ENCODE measurements at regions not wholly inside any gene's neighbourhood (a gene's known extent, or its start where the extent isn't known, plus 50 kb on each side); places are given as distances from the start of the nearest gene placed in this dataset.
"Not testable (repeated sequence)": the region's sequence is repeated elsewhere in the genome, so short reads cannot be mapped to it uniquely, and the experiment has no call there.

DNA sequence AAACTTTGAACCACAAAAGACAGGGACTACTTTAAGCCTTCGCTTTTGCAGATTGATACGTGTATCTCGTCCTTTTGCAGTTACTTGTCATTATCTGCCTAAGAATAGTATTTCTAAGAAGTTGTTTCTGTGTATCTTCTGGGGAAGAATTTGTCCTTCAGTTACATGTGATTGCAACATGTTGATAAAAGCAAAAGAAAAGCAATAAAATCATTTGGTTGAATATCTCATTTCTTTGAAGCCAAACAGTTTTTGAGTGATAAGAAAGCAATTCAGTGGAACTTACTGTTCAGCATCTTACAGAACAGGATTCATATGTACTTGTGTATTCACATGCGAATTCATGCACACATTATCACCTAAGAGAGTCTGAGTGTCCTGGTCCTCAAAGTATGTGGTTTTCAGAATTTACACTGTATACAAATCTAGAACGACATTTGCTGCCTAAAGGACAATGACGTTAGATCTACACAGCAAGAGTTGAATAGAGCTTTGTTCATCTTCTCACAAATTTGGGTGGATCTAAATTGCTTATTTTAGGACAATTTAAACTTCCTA lies 66.7 kb upstream of the MRPS6 start:
- DNase-seq, result no peak
- peaks cover 6% of the 10 kb centered on the region for H3K4me1 Mint-ChIP-seq
- H3K27ac Mint-ChIP-seq, result no peak overlapping the region
- no peak overlapping the region for H3K4me3 Mint-ChIP-seq
- POLR2A ChIA-PET, result no interaction called here
- ATAC-seq (ENCODE audit: low read depth), result no peak
- H3K27me3 Mint-ChIP-seq, result no peaks in the 10 kb centered on the region
- H3K36me3 Mint-ChIP-seq, result peaks cover 14% of the 10 kb centered on the region
- peaks cover 20% of the 10 kb centered on the region for H3K9me3 Mint-ChIP-seq

GRCh38 chr21:34004974-34005373 lies 68.4 kb upstream of the MRPS6 start:
- H3K27me3 Mint-ChIP-seq, result no peaks in the 10 kb centered on the region
- ATAC-seq (ENCODE audit: low read depth), result no peak
- no peak overlapping the region for H3K4me3 Mint-ChIP-seq
- no peak overlapping the region for H3K27ac Mint-ChIP-seq
- H3K9me3 Mint-ChIP-seq, result peaks cover 15% of the 10 kb centered on the region
- peaks cover 7% of the 10 kb centered on the region for H3K36me3 Mint-ChIP-seq
- DNase-seq, result no peak
- peaks cover 6% of the 10 kb centered on the region for H3K4me1 Mint-ChIP-seq
- POLR2A ChIA-PET, result no interaction called here

- Mint-ChIP-seq H3K9me3 (peaks cover 14% of the 10 kb centered on the region), H3K4me1 (peaks cover 3% of the 10 kb centered on the region), H3K4me3 (no peak overlapping the region), H3K27me3 (no peaks in the 10 kb centered on the region), H3K36me3 (peaks cover 7% of the 10 kb centered on the region), H3K27ac (no peak overlapping the region)
- POLR2A ChIA-PET, result no interaction called here
- DNase-seq, result no peak
- ATAC-seq (ENCODE audit: low read depth), result no peak
Observed at GRCh38 chr21:34004013-34004938, 69.1 kb upstream of the MRPS6 start.

DNA sequence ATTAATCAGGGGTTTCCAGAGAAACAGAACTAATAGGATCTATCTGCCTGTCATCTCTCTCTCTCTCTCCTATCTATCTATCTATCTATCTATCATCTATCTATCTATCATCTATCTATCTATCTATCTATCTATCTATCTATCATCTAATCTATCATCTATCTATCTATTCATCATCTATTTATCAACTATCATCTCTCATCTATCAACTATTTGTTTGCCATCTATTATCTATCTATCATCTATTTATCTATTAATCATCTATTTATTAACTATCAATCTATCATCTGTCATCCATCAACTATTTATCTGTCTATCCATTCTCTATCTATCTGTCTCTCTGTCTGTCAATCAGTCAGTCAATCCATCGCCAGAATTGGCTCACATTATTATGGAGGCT lies 70.0 kb upstream of the MRPS6 start:
- DNase-seq, result no peak
- no peak overlapping the region for H3K4me3 Mint-ChIP-seq
- H3K27ac Mint-ChIP-seq, result no peak overlapping the region
- POLR2A ChIA-PET, result no interaction called here
- peaks cover 8% of the 10 kb centered on the region for H3K4me1 Mint-ChIP-seq
- H3K36me3 Mint-ChIP-seq, result peaks cover 4% of the 10 kb centered on the region
- no peak for ATAC-seq (ENCODE audit: low read depth)
- no peaks in the 10 kb centered on the region for H3K27me3 Mint-ChIP-seq
- peaks cover 9% of the 10 kb centered on the region for H3K9me3 Mint-ChIP-seq

- no peak for DNase-seq
- no peak for ATAC-seq (ENCODE audit: low read depth)
- POLR2A ChIA-PET, result no interaction called here
- H3K36me3 Mint-ChIP-seq, result peaks cover 12% of the 10 kb centered on the region
- H3K9me3 Mint-ChIP-seq, result peaks cover 10% of the 10 kb centered on the region
- no peak overlapping the region for H3K27ac Mint-ChIP-seq
- H3K4me1 Mint-ChIP-seq, result peaks cover 14% of the 10 kb centered on the region
- H3K27me3 Mint-ChIP-seq, result no peaks in the 10 kb centered on the region
- H3K4me3 Mint-ChIP-seq, result no peak overlapping the region
Observed at GRCh38 chr21:34000375-34000774, 73.0 kb upstream of the MRPS6 start.

DNA sequence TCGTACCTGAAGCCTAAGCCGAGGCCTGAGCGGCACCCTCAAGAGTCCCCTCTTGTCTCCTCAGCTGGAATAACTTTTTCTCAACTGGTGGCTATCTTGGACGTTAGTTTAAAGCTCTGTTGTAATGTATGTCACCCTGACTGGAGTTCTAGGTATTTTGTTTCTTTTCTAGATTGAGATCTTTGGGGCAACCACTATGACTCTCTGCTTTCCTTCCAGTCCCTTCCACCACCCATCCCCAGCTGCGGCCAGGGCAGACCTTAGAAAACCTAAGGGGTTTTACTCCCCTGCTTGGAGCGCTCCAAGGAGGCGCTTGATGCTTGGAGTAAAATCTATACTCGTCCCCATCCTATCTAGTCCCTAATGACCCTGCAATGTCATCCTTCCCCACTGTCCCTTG lies 74.6 kb upstream of the MRPS6 start:
- no peak for DNase-seq
- Mint-ChIP-seq H3K27me3 (no peaks in the 10 kb centered on the region), H3K4me3 (no peak overlapping the region), H3K9me3 (peaks cover 10% of the 10 kb centered on the region), H3K4me1 (peaks cover 17% of the 10 kb centered on the region), H3K36me3 (peaks cover 14% of the 10 kb centered on the region), H3K27ac (no peak overlapping the region)
- no peak for ATAC-seq (ENCODE audit: low read depth)
- POLR2A ChIA-PET, result interaction anchor here (0.5 to 1.4 kb wide), 2 partner anchors 50 to 67 kb away, joined by 3 to 8 read pairs; no protein-coding TSS in a partner anchor

- Mint-ChIP-seq H3K9me3 (peaks cover 10% of the 10 kb centered on the region), H3K4me3 (no peak overlapping the region), H3K27me3 (no peaks in the 10 kb centered on the region), H3K27ac (no peak overlapping the region), H3K4me1 (peaks cover 21% of the 10 kb centered on the region), H3K36me3 (peaks cover 18% of the 10 kb centered on the region)
- DNase-seq (no peak), ATAC-seq (ENCODE audit: low read depth) (peak; percentile 89)
- POLR2A ChIA-PET, result interaction anchor here (0.5 to 1.4 kb wide), 2 partner anchors 50 to 66 kb away, joined by 3 to 8 read pairs; no protein-coding TSS in a partner anchor
Observed at GRCh38 chr21:33998402-33998801, 75.0 kb upstream of the MRPS6 start.

DNA sequence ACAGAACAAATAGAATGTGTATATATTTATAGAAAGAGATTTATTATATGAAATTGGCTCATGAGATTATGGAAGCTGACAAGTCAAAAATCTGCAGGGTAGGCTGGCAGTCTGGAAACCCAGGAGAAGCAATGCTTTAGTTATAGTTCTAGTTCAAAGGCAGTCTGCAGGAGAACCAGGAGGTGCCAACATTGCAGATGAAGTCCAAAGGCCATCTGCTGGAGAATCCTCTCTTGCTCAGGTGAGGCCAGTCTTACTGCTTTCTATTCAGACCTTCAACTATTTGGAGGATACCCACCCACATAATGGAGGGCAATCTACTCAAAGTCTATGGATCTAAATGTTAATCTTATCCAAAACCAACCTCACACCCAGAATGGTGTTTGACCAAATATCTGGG lies 75.9 kb upstream of the MRPS6 start:
- POLR2A ChIA-PET, result no interaction called here
- DNase-seq, result no peak
- Mint-ChIP-seq H3K9me3 (peaks cover 5% of the 10 kb centered on the region), H3K4me3 (no peak overlapping the region), H3K27me3 (no peaks in the 10 kb centered on the region), H3K36me3 (peaks cover 16% of the 10 kb centered on the region), H3K4me1 (peaks cover 22% of the 10 kb centered on the region), H3K27ac (no peak overlapping the region)
- ATAC-seq (ENCODE audit: low read depth), result no peak

GRCh38 chr21:33994373-33994772 lies 78.8 kb upstream of the ATP5PO start:
- H3K4me1 Mint-ChIP-seq, result peaks cover 24% of the 10 kb centered on the region
- H3K27me3 Mint-ChIP-seq, result no peaks in the 10 kb centered on the region
- POLR2A ChIA-PET, result no interaction called here
- no peak overlapping the region for H3K27ac Mint-ChIP-seq
- peaks cover 24% of the 10 kb centered on the region for H3K36me3 Mint-ChIP-seq
- no peak for DNase-seq
- H3K9me3 Mint-ChIP-seq, result peaks cover 10% of the 10 kb centered on the region
- no peak overlapping the region for H3K4me3 Mint-ChIP-seq
- no peak for ATAC-seq (ENCODE audit: low read depth)

DNA sequence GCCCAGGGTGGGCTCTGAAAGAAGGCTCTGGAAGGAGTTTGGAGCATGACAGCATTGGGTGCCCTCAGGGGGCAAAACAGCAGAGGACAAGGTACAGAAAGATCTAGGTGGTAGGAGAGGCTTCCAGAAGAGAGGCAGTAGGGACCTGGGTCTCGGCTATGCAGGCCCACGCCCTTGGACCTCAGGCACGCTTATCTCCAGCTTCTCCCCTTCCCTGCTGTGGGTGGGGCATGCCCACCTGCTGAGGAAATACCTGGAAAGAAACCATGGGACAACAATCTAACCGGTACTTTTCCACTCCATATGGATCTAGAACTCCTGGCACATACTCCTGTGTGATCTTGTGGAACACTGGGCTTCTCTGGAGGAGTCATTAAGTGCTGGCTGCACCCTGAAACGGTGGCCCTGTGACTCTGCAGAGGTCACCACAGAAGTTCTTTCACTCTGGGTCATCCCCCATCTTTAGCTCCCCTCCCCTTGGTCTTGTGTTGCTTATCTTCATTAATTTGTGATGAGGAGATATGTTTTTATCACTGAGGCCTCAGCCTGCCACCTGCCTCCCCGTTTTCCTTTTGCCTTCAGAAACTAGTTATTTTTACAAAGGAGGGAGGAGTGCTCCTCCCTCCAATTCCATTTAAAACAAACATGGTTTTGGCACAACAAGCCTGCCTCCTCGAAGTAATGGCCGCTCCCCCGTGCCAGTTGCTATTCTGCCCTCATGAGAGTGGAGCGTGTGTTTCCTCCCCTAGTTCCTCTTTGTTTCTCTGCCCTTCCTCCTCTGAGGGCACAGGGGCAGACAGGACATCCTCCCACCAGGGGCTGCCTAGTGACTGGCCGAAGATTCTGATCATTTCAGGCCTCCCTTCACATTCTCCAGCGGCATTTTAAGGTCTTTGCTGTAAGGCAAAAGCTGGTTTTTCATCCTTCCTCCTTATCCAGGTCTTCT lies 78.0 kb upstream of the ATP5PO start:
- ATAC-seq (ENCODE audit: low read depth) (no peak), DNase-seq (no peak)
- H3K4me1 Mint-ChIP-seq, result peaks cover 18% of the 10 kb centered on the region
- POLR2A ChIA-PET, result no interaction called here
- H3K27ac Mint-ChIP-seq, result peak overlapping the region; percentile 71
- H3K27me3 Mint-ChIP-seq, result no peaks in the 10 kb centered on the region
- H3K9me3 Mint-ChIP-seq, result peaks cover 10% of the 10 kb centered on the region
- H3K4me3 Mint-ChIP-seq, result no peak overlapping the region
- peaks cover 24% of the 10 kb centered on the region for H3K36me3 Mint-ChIP-seq

DNA sequence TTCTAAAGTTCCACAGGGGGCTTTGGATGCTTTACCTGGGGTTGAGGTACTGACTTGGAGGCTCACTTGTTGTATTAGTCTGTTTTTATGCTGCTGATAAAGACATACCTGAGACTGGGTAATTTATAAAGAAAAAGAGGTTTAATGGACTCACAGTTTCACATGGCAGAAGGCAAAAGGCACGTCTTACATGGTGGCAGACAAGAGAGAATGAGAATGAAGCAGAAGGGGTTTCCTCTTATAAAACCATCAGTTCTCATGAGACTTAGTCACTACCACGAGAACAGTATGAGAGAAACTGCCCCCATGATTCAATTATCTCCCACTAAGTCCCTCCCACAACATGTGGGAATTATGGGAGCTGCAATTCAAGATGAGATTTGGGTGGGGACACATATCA lies 76.8 kb upstream of the ATP5PO start:
- H3K9me3 Mint-ChIP-seq, result peaks cover 10% of the 10 kb centered on the region
- H3K4me3 Mint-ChIP-seq; DNase-seq; POLR2A ChIA-PET; H3K27me3 Mint-ChIP-seq; ATAC-seq (ENCODE audit: low read depth); H3K27ac Mint-ChIP-seq: not testable (repeated sequence)
- peaks cover 24% of the 10 kb centered on the region for H3K36me3 Mint-ChIP-seq
- peaks cover 13% of the 10 kb centered on the region for H3K4me1 Mint-ChIP-seq

GRCh38 chr21:33991133-33991532 lies 75.5 kb upstream of the ATP5PO start:
- Mint-ChIP-seq H3K27ac (no peak overlapping the region), H3K27me3 (peaks cover 4% of the 10 kb centered on the region), H3K4me3 (no peak overlapping the region), H3K4me1 (peaks cover 13% of the 10 kb centered on the region), H3K9me3 (peaks cover 5% of the 10 kb centered on the region), H3K36me3 (peaks cover 15% of the 10 kb centered on the region)
- DNase-seq (no peak), ATAC-seq (ENCODE audit: low read depth) (no peak)
- POLR2A ChIA-PET, result no interaction called here

DNA sequence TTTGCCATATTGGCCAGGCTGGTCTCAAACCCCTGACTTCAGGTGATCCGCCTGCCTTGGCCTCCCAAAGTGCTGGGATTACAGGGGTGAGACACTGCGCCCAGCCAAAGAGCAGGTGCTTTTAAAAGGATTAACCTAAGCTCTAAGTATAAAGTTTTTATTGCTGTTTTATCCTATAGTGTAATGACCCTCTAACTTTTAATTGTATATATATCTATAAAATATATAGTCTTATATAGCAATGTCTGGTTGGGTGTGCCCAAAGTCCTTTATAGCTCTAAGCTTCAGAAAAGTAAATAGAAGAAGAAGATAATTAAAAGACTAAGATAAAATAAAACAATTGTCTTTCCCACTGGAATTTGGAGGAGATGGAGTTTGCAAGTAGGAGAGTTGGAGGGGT lies 73.8 kb upstream of the ATP5PO start:
- peaks cover 20% of the 10 kb centered on the region for H3K4me1 Mint-ChIP-seq
- peaks cover 10% of the 10 kb centered on the region for H3K9me3 Mint-ChIP-seq
- no peak overlapping the region for H3K4me3 Mint-ChIP-seq
- POLR2A ChIA-PET, result no interaction called here
- H3K27ac Mint-ChIP-seq, result no peak overlapping the region
- H3K27me3 Mint-ChIP-seq, result peaks cover 4% of the 10 kb centered on the region
- no peak for DNase-seq
- ATAC-seq (ENCODE audit: low read depth), result no peak
- H3K36me3 Mint-ChIP-seq, result peaks cover 20% of the 10 kb centered on the region
